ENCODE measurements at regions not wholly inside any gene's neighbourhood (a gene's known extent, or its start where the extent isn't known, plus 50 kb on each side); places are given as distances from the start of the nearest gene placed in this dataset.

DNA sequence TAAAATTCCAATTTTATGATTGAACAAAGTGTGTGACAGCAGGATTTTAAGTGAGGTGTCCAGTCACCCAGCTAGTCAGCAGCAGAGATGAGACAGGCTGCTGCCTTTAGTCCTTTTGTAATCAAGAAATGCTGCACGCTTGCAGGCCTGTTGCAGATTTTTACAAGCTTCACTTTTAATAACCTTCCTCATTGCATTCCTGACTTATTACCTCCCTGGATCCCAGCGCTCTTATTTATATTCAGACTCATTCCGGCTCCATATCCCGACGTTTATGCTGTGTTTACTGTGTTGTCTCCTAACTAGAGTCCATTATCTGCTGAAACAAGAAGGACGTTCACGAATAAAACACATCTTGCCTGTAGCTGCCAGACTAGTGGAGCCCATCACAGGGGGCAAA, 442.5 kb upstream of the KLHL29 start:
- H3K4me3 ChIP-seq (ENCODE audit: low read length), result no peak overlapping the region
- no peak for DNase-seq (ENCODE audit: low read depth)
- TF ChIP-seq, protein P1, sequence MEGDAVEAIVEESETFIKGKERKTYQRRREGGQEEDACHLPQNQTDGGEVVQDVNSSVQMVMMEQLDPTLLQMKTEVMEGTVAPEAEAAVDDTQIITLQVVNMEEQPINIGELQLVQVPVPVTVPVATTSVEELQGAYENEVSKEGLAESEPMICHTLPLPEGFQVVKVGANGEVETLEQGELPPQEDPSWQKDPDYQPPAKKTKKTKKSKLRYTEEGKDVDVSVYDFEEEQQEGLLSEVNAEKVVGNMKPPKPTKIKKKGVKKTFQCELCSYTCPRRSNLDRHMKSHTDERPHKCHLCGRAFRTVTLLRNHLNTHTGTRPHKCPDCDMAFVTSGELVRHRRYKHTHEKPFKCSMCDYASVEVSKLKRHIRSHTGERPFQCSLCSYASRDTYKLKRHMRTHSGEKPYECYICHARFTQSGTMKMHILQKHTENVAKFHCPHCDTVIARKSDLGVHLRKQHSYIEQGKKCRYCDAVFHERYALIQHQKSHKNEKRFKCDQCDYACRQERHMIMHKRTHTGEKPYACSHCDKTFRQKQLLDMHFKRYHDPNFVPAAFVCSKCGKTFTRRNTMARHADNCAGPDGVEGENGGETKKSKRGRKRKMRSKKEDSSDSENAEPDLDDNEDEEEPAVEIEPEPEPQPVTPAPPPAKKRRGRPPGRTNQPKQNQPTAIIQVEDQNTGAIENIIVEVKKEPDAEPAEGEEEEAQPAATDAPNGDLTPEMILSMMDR (IDR thresholded peaks at IDR 0.05; ENCODE audit: insufficient read depth, low read depth, low read length, missing control alignments), result no peak

- TF ChIP-seq, protein P1 (IDR thresholded peaks at IDR 0.05; ENCODE audit: insufficient read depth, low read depth, low read length, missing control alignments), result no peak
- DNase-seq (ENCODE audit: low read depth), result no peak
- H3K4me3 ChIP-seq (ENCODE audit: low read length), result no peak overlapping the region
Observed at GRCh38 chr2:22944143-22944542, 440.8 kb upstream of the KLHL29 start.

DNA sequence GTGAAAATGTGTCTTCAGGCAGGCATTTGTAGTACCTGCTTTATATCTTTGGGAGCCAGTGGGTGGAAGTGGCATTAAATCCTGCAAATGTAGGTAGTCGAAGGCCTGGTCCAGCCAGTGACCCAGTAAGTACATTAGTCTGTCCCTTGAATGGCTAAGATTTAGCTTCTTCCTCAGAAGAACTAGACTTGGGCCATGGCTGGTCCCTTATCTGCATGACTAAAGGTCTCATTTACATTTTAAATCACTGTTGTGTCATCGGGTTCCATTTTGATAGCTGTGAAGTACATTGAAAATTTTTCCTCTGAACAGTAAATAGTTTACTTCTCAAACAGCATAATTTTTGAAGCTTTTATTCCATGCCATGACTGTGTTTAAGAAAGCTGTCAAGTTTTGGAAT, 438.4 kb upstream of the KLHL29 start:
- TF ChIP-seq, protein P1 (IDR thresholded peaks at IDR 0.05; ENCODE audit: insufficient read depth, low read depth, low read length, missing control alignments), result no peak
- DNase-seq (ENCODE audit: low read depth), result no peak
- no peak overlapping the region for H3K4me3 ChIP-seq (ENCODE audit: low read length)

DNA sequence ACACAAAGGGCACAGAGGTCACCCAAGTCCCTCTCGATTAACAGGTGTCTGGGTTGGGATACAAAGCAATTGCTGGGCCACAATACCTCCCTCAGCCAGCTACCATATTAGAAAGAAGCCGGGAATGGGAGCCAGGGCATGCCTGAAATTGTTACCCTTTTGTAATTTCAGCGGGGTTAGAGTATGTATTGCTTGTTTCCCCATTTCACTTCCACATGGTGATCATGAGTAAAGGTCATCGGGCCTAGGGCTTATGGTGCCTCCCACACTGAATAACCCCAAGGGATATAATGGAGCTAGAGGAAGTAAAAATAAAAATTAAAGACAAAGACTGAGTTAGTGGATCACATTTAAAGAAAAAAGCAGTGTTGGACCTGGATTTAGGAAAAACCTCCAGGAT, 437.2 kb upstream of the KLHL29 start:
- DNase-seq (ENCODE audit: low read depth), result no peak
- TF ChIP-seq, protein P1 (IDR thresholded peaks at IDR 0.05; ENCODE audit: insufficient read depth, low read depth, low read length, missing control alignments), result no peak
- H3K4me3 ChIP-seq (ENCODE audit: low read length), result no peak overlapping the region

DNA sequence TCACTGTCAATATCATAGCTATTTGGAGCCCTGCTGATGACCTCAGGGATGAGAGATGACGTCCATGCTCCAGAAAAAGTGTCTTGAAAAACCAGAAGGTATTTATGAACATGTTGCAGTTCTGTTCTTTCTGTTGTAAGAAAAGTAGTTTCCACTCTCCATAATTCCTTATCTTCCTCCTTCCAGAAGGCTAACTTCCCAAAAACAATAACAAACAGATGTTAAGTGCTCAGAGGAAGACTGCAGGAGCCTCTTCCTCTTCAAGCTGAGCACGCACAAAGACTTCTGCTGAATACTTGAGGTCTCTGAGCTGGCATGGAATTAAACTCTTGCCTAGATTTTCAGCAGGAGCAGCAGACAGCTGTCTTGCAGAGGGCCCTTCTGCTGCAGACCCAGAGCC, 434.5 kb upstream of the KLHL29 start:
- TF ChIP-seq, protein P1 (IDR thresholded peaks at IDR 0.05; ENCODE audit: insufficient read depth, low read depth, low read length, missing control alignments), result no peak
- no peak for DNase-seq (ENCODE audit: low read depth)
- H3K4me3 ChIP-seq (ENCODE audit: low read length), result no peak overlapping the region

DNA sequence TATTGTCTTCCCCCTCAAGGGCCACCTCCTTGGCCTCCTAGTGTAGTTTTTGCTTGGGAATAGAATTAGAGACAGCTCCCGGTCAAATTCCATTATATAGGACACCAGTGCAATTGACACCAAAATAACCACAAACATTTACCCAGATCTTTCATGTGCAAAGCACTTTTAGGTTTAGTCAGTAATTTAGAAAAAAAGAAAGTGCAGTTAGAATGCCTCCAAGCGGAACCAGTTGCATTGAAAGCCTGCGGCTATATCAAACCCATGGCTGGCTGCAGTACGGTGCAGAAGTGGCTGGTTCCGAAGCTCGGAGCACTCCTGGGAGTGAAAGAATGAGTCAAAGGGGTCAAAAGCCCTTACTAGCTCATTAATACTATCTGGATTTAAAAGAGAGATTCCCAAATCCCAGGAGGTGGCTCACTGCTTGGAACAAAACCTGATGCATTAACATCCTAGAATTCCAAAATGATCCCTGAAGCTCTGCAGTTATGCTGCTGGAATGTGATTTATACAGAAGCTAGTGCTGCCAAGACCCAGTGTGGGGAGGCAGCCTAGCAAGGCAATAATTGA, 432.2 kb upstream of the KLHL29 start:
- TF ChIP-seq, protein P1 (IDR thresholded peaks at IDR 0.05; ENCODE audit: insufficient read depth, low read depth, low read length, missing control alignments), result no peak
- DNase-seq (ENCODE audit: low read depth), result no peak
- H3K4me3 ChIP-seq (ENCODE audit: low read length), result no peak overlapping the region

GRCh38 chr2:22957446-22957845, 427.5 kb upstream of the KLHL29 start:
- TF ChIP-seq, protein P1 (IDR thresholded peaks at IDR 0.05; ENCODE audit: insufficient read depth, low read depth, low read length, missing control alignments), result no peak

More at GRCh38 chr2:22957446-22957845, 427.5 kb upstream of the KLHL29 start:
- H3K4me3 ChIP-seq (ENCODE audit: low read length), result no peak overlapping the region
- no peak for DNase-seq (ENCODE audit: low read depth)

Data from epithelial cell of esophagus (primary cell).